ENCODE measurements at regions not wholly inside any gene's neighbourhood (a gene's known extent, or its start where the extent isn't known, plus 50 kb on each side); places are given as distances from the start of the nearest gene placed in this dataset.
"Not testable (repeated sequence)": the region's sequence is repeated elsewhere in the genome, so short reads cannot be mapped to it uniquely, and the experiment has no call there.

- Histone ChIP-seq H3K27ac (ENCODE audit: low read length) (no peak overlapping the region), H3K27me3 (ENCODE audit: control insufficient read depth, insufficient read depth, low read length) (no peaks in the 10 kb centered on the region), H3K36me3 (ENCODE audit: control insufficient read depth, insufficient read depth, low read length) (no peaks in the 10 kb centered on the region), H3K4me1 (ENCODE audit: control insufficient read depth, insufficient read depth, low read length) (no peaks in the 10 kb centered on the region), H3K9me3 (ENCODE audit: control insufficient read depth, low read depth, low read length) (no peaks in the 10 kb centered on the region), H3K4me3 (ENCODE audit: low read length) (no peak overlapping the region)
- no CpG with 5 or more reads among the region's 1 CpG for WGBS (ENCODE audit: insufficient coverage, low lambda C conversion rate)
- no peak for DNase-seq
These were observed 928.0 kb upstream of the ALCAM start for GRCh38 chr3:104438706-104439105.

DNA sequence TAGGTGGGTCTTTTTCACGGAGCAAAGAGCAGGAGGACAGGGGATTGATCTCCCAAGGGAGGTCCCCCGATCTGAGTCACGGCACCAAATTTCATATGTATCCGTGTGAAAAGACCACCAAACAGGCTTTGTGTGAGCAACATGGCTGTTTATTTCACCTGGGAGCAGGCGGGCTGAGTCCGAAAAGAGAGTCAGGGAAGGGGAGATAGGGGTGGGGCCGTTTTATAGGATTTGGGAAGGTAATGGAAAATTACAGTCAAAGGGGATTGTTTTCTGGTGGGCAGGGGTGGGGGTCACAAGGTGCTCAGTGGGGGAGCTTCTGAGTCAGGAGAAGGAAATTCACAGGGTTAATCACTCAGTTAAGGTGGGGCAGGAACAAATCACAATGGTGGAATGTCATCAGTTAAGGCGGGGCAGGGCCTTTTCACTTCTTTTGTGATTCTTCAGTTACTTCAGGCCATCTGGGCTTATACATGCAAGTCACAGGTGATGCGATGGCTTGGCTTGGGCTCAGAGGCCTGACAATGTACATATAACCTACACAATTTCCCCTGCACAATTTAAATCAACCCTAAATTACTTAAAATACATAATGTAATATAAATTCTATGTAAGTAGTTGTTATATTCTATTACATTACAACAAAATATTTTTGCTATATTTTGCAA is 921.3 kb upstream of the ALCAM start:
- H3K27me3 ChIP-seq (ENCODE audit: control insufficient read depth, insufficient read depth, low read length); DNase-seq; H3K9me3 ChIP-seq (ENCODE audit: control insufficient read depth, low read depth, low read length); H3K4me1 ChIP-seq (ENCODE audit: control insufficient read depth, insufficient read depth, low read length); H3K4me3 ChIP-seq (ENCODE audit: low read length); H3K36me3 ChIP-seq (ENCODE audit: control insufficient read depth, insufficient read depth, low read length); H3K27ac ChIP-seq (ENCODE audit: low read length): not testable (repeated sequence)
- WGBS (ENCODE audit: insufficient coverage, low lambda C conversion rate): 80% methylated on average over 2 of the region's 9 CpGs

DNA sequence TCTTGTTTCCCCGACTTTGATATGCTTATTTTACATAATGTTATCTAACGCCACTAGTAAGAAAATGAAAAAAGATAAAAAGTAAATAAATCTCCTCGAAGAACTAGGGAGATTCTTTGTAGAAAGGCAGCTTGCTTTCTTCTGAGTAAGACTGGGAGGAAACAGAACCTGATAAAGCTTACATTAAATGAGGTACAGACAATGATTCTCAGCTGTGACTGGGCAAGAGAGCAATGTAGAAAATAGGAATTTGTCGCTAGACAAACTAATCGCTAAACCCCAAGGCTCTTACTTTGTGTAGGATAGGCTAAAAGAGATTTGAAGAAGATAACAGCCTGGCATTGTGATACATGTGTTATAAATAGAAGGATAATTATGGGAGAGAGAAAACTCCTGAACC is 919.0 kb upstream of the ALCAM start:
- H3K27ac ChIP-seq (ENCODE audit: low read length): no peak overlapping the region
- 49% methylated on average over 5 of the region's 5 CpGs for WGBS (ENCODE audit: insufficient coverage, low lambda C conversion rate)
- no peak overlapping the region for H3K4me3 ChIP-seq (ENCODE audit: low read length)
- H3K27me3 ChIP-seq (ENCODE audit: control insufficient read depth, insufficient read depth, low read length): no peaks in the 10 kb centered on the region
- H3K36me3 ChIP-seq (ENCODE audit: control insufficient read depth, insufficient read depth, low read length): no peaks in the 10 kb centered on the region
- no peaks in the 10 kb centered on the region for H3K4me1 ChIP-seq (ENCODE audit: control insufficient read depth, insufficient read depth, low read length)
- DNase-seq: no peak
- H3K9me3 ChIP-seq (ENCODE audit: control insufficient read depth, low read depth, low read length): no peaks in the 10 kb centered on the region

DNA sequence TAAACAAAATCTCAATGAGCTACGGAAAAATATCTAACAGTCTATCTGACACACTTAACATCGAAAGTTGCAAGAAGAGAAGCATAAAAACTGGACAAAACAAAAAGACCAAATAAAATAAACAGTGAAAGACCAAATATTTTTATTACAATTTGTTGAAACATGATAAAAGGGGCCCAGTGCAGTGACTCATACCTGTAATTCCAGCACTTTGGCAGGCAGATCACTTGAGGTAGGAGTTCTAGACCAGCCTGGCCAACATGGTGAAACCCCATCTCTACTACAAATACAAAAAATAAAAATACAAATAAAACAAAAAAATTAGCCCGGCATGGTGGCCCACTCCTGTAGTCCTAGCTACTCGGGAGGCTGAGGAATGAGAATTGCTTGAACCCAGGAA is 914.0 kb upstream of the ALCAM start:
- no peak overlapping the region for H3K27ac ChIP-seq (ENCODE audit: low read length)
- H3K36me3 ChIP-seq (ENCODE audit: control insufficient read depth, insufficient read depth, low read length): no peaks in the 10 kb centered on the region
- no peaks in the 10 kb centered on the region for H3K27me3 ChIP-seq (ENCODE audit: control insufficient read depth, insufficient read depth, low read length)
- H3K9me3 ChIP-seq (ENCODE audit: control insufficient read depth, low read depth, low read length): no peaks in the 10 kb centered on the region
- no peak overlapping the region for H3K4me3 ChIP-seq (ENCODE audit: low read length)
- no peak for DNase-seq
- no peaks in the 10 kb centered on the region for H3K4me1 ChIP-seq (ENCODE audit: control insufficient read depth, insufficient read depth, low read length)
- WGBS (ENCODE audit: insufficient coverage, low lambda C conversion rate): 100% methylated on average over 4 of the region's 4 CpGs

DNA sequence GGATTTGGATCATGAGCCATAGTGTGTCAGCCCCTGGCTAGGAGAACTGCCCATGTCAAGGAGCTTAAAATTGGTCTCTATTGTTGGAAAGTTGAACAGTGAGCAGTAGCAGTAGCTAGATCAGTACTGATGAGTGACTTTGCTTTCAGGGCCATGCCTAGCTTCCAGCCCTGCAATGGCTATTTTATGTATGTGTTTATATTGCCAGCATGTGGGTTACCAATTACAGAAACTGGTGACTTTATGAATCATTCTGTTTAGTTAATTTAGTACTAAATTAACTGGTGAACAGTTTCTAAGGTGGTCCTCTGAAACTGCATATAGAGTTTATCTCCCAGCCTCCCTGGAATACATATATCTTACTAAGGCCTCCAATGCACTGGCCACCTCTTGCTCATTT is 908.1 kb upstream of the ALCAM start:
- H3K4me3 ChIP-seq (ENCODE audit: low read length): no peak overlapping the region
- H3K4me1 ChIP-seq (ENCODE audit: control insufficient read depth, insufficient read depth, low read length): no peaks in the 10 kb centered on the region
- no peaks in the 10 kb centered on the region for H3K27me3 ChIP-seq (ENCODE audit: control insufficient read depth, insufficient read depth, low read length)
- no peaks in the 10 kb centered on the region for H3K9me3 ChIP-seq (ENCODE audit: control insufficient read depth, low read depth, low read length)
- no peak for DNase-seq
- no peaks in the 10 kb centered on the region for H3K36me3 ChIP-seq (ENCODE audit: control insufficient read depth, insufficient read depth, low read length)
- H3K27ac ChIP-seq (ENCODE audit: low read length): no peak overlapping the region

DNA sequence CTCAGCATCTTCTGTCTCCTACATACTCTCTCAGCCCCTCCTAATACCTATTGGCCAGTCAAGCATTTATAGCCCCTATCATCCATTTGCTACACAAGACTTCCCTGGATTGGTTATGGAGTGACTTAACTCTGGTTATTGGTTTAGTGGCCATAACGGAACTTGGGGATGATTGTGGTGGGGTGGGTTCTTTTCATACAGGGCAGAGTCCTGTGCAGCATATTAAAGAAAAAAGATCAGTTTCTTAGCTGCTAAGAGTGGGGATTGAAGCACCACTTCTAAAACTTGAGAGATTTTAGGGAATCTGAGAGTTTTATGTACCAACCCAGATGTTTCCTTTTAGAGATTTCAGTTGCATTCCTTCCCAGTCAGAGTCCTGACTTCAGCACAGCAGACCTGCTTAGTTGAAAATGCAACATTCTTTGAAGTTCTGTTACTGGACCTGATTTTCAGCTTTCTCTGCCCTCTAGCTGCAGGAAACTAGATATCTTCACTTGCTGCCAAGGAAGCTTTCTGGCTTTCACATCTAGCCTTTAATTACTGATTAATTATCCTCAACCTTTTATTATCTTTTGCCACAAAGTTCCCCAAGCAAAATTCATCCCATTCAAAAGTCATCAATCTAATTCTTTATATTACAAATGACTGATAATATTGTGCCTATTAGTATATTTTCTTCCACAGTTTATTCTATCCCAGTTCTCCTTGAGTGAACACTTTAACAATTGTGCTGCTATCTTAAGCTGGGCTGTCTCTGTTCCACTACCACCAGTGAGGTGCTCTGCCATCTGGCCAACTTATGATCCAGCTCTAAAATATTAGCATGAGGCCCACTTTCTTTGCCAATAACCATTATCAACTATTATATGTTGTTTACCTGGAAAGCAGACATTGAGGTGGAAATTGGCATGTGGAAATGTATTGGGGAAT is 906.0 kb upstream of the ALCAM start:
- no peaks in the 10 kb centered on the region for H3K4me1 ChIP-seq (ENCODE audit: control insufficient read depth, insufficient read depth, low read length)
- no CpG with 5 or more reads among the region's 1 CpG for WGBS (ENCODE audit: insufficient coverage, low lambda C conversion rate)

DNA sequence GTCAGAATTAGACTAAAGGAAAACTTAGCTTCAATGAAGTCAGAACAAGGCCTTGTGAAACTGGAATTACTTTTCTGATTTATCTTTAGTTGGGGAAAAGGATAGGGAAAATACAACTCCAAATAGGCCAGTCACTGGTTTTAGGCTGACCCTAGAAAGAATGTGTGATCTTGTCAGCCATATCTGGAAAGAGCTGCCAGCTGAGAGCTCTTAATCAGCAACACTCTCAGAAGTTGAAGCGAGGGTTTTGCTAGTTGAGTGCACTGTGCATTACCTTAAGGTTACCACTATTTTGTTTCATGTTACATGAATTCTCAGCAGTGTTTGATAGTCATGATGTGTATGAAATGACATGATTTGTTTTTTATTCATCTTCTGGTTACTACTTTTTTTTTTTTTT is 905.3 kb upstream of the ALCAM start:
- Histone ChIP-seq H3K27ac (ENCODE audit: low read length) (no peak overlapping the region), H3K36me3 (ENCODE audit: control insufficient read depth, insufficient read depth, low read length) (no peaks in the 10 kb centered on the region), H3K4me3 (ENCODE audit: low read length) (no peak overlapping the region), H3K4me1 (ENCODE audit: control insufficient read depth, insufficient read depth, low read length) (no peaks in the 10 kb centered on the region), H3K27me3 (ENCODE audit: control insufficient read depth, insufficient read depth, low read length) (no peaks in the 10 kb centered on the region), H3K9me3 (ENCODE audit: control insufficient read depth, low read depth, low read length) (no peaks in the 10 kb centered on the region)
- 60% methylated on average over 1 of the region's 1 CpG for WGBS (ENCODE audit: insufficient coverage, low lambda C conversion rate)
- DNase-seq: no peak

More for the DNA sequence above, 906.0 kb upstream of the ALCAM start:
- H3K27me3 ChIP-seq (ENCODE audit: control insufficient read depth, insufficient read depth, low read length): no peaks in the 10 kb centered on the region
- no peaks in the 10 kb centered on the region for H3K36me3 ChIP-seq (ENCODE audit: control insufficient read depth, insufficient read depth, low read length)
- H3K9me3 ChIP-seq (ENCODE audit: control insufficient read depth, low read depth, low read length): no peaks in the 10 kb centered on the region
- no peak overlapping the region for H3K27ac ChIP-seq (ENCODE audit: low read length)
- H3K4me3 ChIP-seq (ENCODE audit: low read length): no peak overlapping the region
- DNase-seq: no peak

DNA sequence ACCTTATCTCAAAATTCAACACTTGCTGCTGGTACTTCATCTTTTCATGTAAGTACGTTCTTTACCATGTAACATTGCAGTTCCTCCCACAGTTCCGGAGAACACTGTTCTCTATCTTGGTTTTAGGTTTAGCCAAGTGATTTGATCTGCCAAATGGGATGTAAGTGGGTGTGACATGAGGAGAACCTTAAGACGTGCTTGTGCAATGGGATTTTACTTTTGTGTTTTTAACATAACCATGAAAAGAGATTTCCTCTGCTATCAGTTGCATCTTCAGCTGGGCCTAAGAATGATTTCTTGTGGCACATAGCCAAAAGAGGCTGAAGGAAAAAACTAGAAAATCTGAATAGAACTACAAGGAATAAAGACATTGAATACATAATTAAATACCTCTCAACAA is 894.5 kb upstream of the ALCAM start:
- no peak for DNase-seq
- Histone ChIP-seq H3K27ac (ENCODE audit: low read length) (no peak overlapping the region), H3K36me3 (ENCODE audit: control insufficient read depth, insufficient read depth, low read length) (no peaks in the 10 kb centered on the region), H3K9me3 (ENCODE audit: control insufficient read depth, low read depth, low read length) (peaks cover 7% of the 10 kb centered on the region), H3K4me1 (ENCODE audit: control insufficient read depth, insufficient read depth, low read length) (no peaks in the 10 kb centered on the region), H3K4me3 (ENCODE audit: low read length) (no peak overlapping the region), H3K27me3 (ENCODE audit: control insufficient read depth, insufficient read depth, low read length) (no peaks in the 10 kb centered on the region)
- WGBS (ENCODE audit: insufficient coverage, low lambda C conversion rate): 83% methylated on average over 1 of the region's 3 CpGs

GRCh38 chr3:104474011-104474410 is 892.7 kb upstream of the ALCAM start:
- Histone ChIP-seq H3K4me1 (ENCODE audit: control insufficient read depth, insufficient read depth, low read length) (no peaks in the 10 kb centered on the region), H3K27ac (ENCODE audit: low read length) (no peak overlapping the region), H3K27me3 (ENCODE audit: control insufficient read depth, insufficient read depth, low read length) (no peaks in the 10 kb centered on the region), H3K36me3 (ENCODE audit: control insufficient read depth, insufficient read depth, low read length) (no peaks in the 10 kb centered on the region), H3K4me3 (ENCODE audit: low read length) (no peak overlapping the region), H3K9me3 (ENCODE audit: control insufficient read depth, low read depth, low read length) (peaks cover 7% of the 10 kb centered on the region)
- DNase-seq: no peak
- WGBS (ENCODE audit: insufficient coverage, low lambda C conversion rate): 90% methylated on average over 1 of the region's 1 CpG

- Histone ChIP-seq H3K36me3 (ENCODE audit: control insufficient read depth, insufficient read depth, low read length) (no peaks in the 10 kb centered on the region), H3K9me3 (ENCODE audit: control insufficient read depth, low read depth, low read length) (peaks cover 6% of the 10 kb centered on the region), H3K27me3 (ENCODE audit: control insufficient read depth, insufficient read depth, low read length) (no peaks in the 10 kb centered on the region), H3K4me3 (ENCODE audit: low read length) (no peak overlapping the region), H3K27ac (ENCODE audit: low read length) (no peak overlapping the region), H3K4me1 (ENCODE audit: control insufficient read depth, insufficient read depth, low read length) (no peaks in the 10 kb centered on the region)
- no CpG with 5 or more reads among the region's 24 CpGs for WGBS (ENCODE audit: insufficient coverage, low lambda C conversion rate)
- no peak for DNase-seq
These were observed 863.7 kb upstream of the ALCAM start for GRCh38 chr3:104503022-104503421.
